PC-3 (cell line): ENCODE measurements at regions not wholly inside any gene's neighbourhood (a gene's known extent, or its start where the extent isn't known, plus 50 kb on each side); places are given as distances from the start of the nearest gene placed in this dataset.
"Not testable (repeated sequence)": the region's sequence is repeated elsewhere in the genome, so short reads cannot be mapped to it uniquely, and the experiment has no call there.

Source experiments
- ATAC-seq: fragments of 200-7000 bp; cut with Tn5 transposase; 2 replicates; pipeline ENCODE4 v1.9.1; 2020; ENCODE audit warnings: mild to moderate bottlenecking, moderate library complexity
- BruUV-seq: library from RNA; stranded (reverse); fragments of 400-500 nt; replicated peaks from 2 replicates; lab custom pipeline; 2021; lab: Mats Ljungman, UMichigan
- CTCF ChIA-PET: fragments of 300-600 bp; sonication (Branson Sonifier 250); formaldehyde crosslinking; loops from one replicate; lab custom pipeline; 2022; ENCODE audit warnings: antibody characterized with exemption; lab: Charles Lee
- POLR2A ChIA-PET: fragments of 300-600 bp; sonication (Branson Sonifier 250); formaldehyde crosslinking; loops from one replicate; lab custom pipeline; 2022; ENCODE audit warnings: antibody characterized with exemption; ENCODE audit not compliant: unreplicated experiment; lab: Charles Lee
- DNase-seq: peaks from one replicate; pipeline ENCODE4 v3.0.0-alpha.2; 2015
- H2AFZ ChIP-seq: fragments of 300-600 bp; sonication (generic); 2 replicates; pipeline ENCODE4 v1.6.0; 2016; ENCODE audit warnings: antibody characterized with exemption, low read length
- H3F3A ChIP-seq: fragments of 300-600 bp; sonication (generic); one replicate; pipeline ENCODE4 v1.6.0; 2017; ENCODE audit warnings: antibody characterized with exemption, low read length, control low read depth, mild to moderate bottlenecking; ENCODE audit not compliant: unreplicated experiment
- H3K27ac ChIP-seq: fragments of 300-600 bp; sonication (generic); 2 replicates; pipeline ENCODE4 v1.5.1; 2016; ENCODE audit warnings: mild to moderate bottlenecking, low read length
- H3K27me3 ChIP-seq: fragments of 300-600 bp; sonication (generic); 2 replicates; pipeline ENCODE4 v1.6.1; 2016; ENCODE audit warnings: low read length, mixed read lengths
- H3K36me3 ChIP-seq: fragments of 300-600 bp; sonication (generic); 2 replicates; pipeline ENCODE4 v1.6.1; 2016; ENCODE audit warnings: low read depth, mixed run types, low read length, mixed read lengths
- H3K4me1 ChIP-seq: fragments of 300-600 bp; sonication (generic); 2 replicates; pipeline ENCODE4 v1.5.1; 2016; ENCODE audit warnings: low read length; ENCODE audit not compliant: insufficient read depth
- H3K4me2 ChIP-seq: fragments of 300-600 bp; sonication (generic); 2 replicates; pipeline ENCODE4 v1.6.0; 2016; ENCODE audit warnings: low read length
- H3K4me3 ChIP-seq: fragments of 300-600 bp; sonication (generic); 2 replicates; pipeline ENCODE4 v1.5.1; 2016; ENCODE audit warnings: mild to moderate bottlenecking, low read length, mixed read lengths
- H3K79me2 ChIP-seq: fragments of 300-600 bp; sonication (generic); 2 replicates; pipeline ENCODE4 v1.6.1; 2017; ENCODE audit warnings: low read length, mixed read lengths
- H3K9ac ChIP-seq: fragments of 300-600 bp; sonication (generic); 2 replicates; pipeline ENCODE4 v1.6.0; 2016; ENCODE audit warnings: mild to moderate bottlenecking, low read length
- H3K9me2 ChIP-seq: fragments of 300-600 bp; sonication (generic); replicated peaks from 2 replicates; pipeline ENCODE4 v1.6.1; 2016; ENCODE audit warnings: mixed run types, low read length, mixed read lengths
- H3K9me3 ChIP-seq: fragments of 300-600 bp; sonication (generic); 2 replicates; pipeline ENCODE4 v1.6.1; 2016; ENCODE audit warnings: low read length, mixed read lengths
- H4K20me1 ChIP-seq: fragments of 300-600 bp; sonication (generic); 2 replicates; pipeline ENCODE4 v1.6.1; 2016; ENCODE audit warnings: low read length, mixed read lengths
- CTCF ChIP-seq: fragments of 300-600 bp; sonication (generic); conservative IDR thresholded peaks from 2 replicates; pipeline ENCODE4 v1.5.1; 2017; ENCODE audit warnings: antibody characterized with exemption, low read depth, mild to moderate bottlenecking, low read length
- EZH2 ChIP-seq: fragments of 300-600 bp; sonication (generic); IDR thresholded peaks from one replicate; pipeline ENCODE4 v1.6.1; 2017; ENCODE audit warnings: antibody characterized with exemption, mild to moderate bottlenecking, low read length; ENCODE audit not compliant: unreplicated experiment
- EZH2phosphoT487 ChIP-seq: fragments of 300-600 bp; sonication (generic); IDR thresholded peaks from 2 replicates; pipeline ENCODE4 v1.6.1; 2018; ENCODE audit warnings: mild to moderate bottlenecking, antibody characterized with exemption, low read length, borderline replicate concordance
- intact Hi-C: fragments of 100-400 bp; cut with micrococcal nuclease; formaldehyde crosslinking; loops from 2 replicates; pipeline ENCODE4 v1.9.0; 2023

- Histone ChIP-seq H3F3A (no peaks in the 10 kb centered on the region), H3K9me3 (no peaks in the 10 kb centered on the region), H3K4me1 (no peaks in the 10 kb centered on the region), H2AFZ (no peak overlapping the region), H3K4me2 (no peak overlapping the region), H4K20me1 (no peaks in the 10 kb centered on the region), H3K9ac (no peak overlapping the region), H3K27ac (no peak overlapping the region), H3K36me3 (no peaks in the 10 kb centered on the region), H3K79me2 (no peaks in the 10 kb centered on the region), H3K4me3 (no peak overlapping the region), H3K9me2 (no peaks in the 10 kb centered on the region), H3K27me3 (no peaks in the 10 kb centered on the region)
- BruUV-seq, result no TSS peak
- DNase-seq (no peak), ATAC-seq (no peak)
- TF ChIP-seq EZH2phosphoT487 (no peak), EZH2 (no peak), CTCF (no peak)
- ChIA-PET POLR2A (no interaction called here), CTCF (no interaction called here)
- intact Hi-C loops, result no loop called here
Observed at GRCh38 chr3:176097027-176097426, 1100.3 kb downstream of the TBL1XR1 start.

- H3K27ac ChIP-seq, intact Hi-C loops, POLR2A ChIA-PET, H3K9me2 ChIP-seq, H3K79me2 ChIP-seq, H2AFZ ChIP-seq, H3K9me3 ChIP-seq, H3F3A ChIP-seq, H3K4me2 ChIP-seq, H3K4me1 ChIP-seq, DNase-seq, H4K20me1 ChIP-seq, ATAC-seq, BruUV-seq, H3K9ac ChIP-seq, CTCF ChIA-PET, H3K27me3 ChIP-seq, H3K4me3 ChIP-seq, H3K36me3 ChIP-seq: not testable (repeated sequence)
Observed at GRCh38 chr3:176093892-176094291, 1103.4 kb downstream of the TBL1XR1 start.

GRCh38 chr3:176090727-176091126 lies 1106.6 kb downstream of the TBL1XR1 start:
- H4K20me1 ChIP-seq, result no peaks in the 10 kb centered on the region
- intact Hi-C loops, result no loop called here
- no peaks in the 10 kb centered on the region for H3F3A ChIP-seq
- ATAC-seq (no peak), DNase-seq (no peak)
- no peaks in the 10 kb centered on the region for H3K79me2 ChIP-seq
- H3K9ac ChIP-seq, result no peak overlapping the region
- H3K9me2 ChIP-seq, result no peaks in the 10 kb centered on the region
- CTCF ChIA-PET, result no interaction called here
- no peaks in the 10 kb centered on the region for H3K36me3 ChIP-seq
- no TSS peak for BruUV-seq
- no peak overlapping the region for H3K4me3 ChIP-seq
- H2AFZ ChIP-seq, result no peak overlapping the region
- no peak overlapping the region for H3K27ac ChIP-seq
- no peak overlapping the region for H3K4me2 ChIP-seq
- POLR2A ChIA-PET, result no interaction called here
- no peaks in the 10 kb centered on the region for H3K4me1 ChIP-seq
- no peaks in the 10 kb centered on the region; the same call in 1 of the 2 replicates for H3K9me3 ChIP-seq
- TF ChIP-seq EZH2phosphoT487, result no peak
- no peak for TF ChIP-seq CTCF
- no peak for TF ChIP-seq EZH2
- H3K27me3 ChIP-seq, result no peaks in the 10 kb centered on the region
